ENCODE measurements at regions not wholly inside any gene's neighbourhood (a gene's known extent, or its start where the extent isn't known, plus 50 kb on each side); places are given as distances from the start of the nearest gene placed in this dataset.

DNA sequence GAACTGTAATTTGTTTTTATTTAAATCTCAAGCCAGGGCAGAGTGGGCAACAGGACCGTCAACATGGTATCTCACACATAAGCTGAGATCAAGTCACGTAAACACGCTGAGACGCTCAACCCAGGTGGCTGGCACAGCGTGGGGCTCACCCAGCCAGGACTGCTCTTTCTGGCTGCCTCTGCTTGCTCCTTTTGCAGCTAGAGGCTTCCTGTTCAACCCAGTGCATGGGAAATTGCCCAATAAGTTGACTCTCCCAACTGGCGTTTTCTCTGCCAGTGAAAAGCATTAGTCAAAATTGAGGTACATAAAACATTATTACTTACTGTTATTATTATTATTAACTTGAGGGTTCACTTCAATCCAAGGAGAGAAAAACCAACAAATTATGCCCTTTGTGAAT lies 398.1 kb downstream of the NR2F2 start:
- FAIRE-seq: no peak

DNA sequence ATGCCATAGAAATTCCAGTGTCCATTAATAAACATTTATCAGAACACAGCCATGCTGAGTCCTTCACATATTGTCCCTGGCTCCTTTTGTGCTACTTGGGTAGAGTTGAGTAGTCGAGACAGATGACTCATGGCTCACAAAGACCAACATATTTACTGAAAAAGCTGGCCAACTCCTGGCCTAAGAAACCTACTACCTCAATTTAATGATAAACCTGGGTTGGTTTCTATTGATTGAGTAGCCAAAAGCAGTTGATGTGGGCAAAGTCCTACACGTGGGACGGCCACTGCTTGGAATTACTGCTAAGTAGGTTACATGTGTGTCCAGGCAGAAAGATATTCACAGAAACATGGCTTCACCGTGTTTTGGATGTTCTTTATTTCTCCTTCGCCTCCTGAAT lies 402.2 kb downstream of the NR2F2 start:
- Histone ChIP-seq H3K27ac (ENCODE audit: control insufficient read depth, insufficient read depth, low read length) (no peak overlapping the region), H3K9me3 (ENCODE audit: control insufficient read depth, low read depth, low read length) (no peaks in the 10 kb centered on the region), H3K9me1 (ENCODE audit: control insufficient read depth, extremely low read depth, insufficient read depth, low read length) (no peaks in the 10 kb centered on the region), H2AFZ (ENCODE audit: control insufficient read depth, low read length) (no peak overlapping the region), H3K9ac (ENCODE audit: control insufficient read depth, extremely low read depth, insufficient read depth, low read length) (no peak overlapping the region), H3K36me3 (ENCODE audit: control insufficient read depth in 2 of 2, extremely low read depth in 1 of 2, insufficient read depth in 2 of 2, low read length in 2 of 2) (no peaks in the 10 kb centered on the region), H3K4me3 (ENCODE audit: control insufficient read depth in 2 of 3, extremely low read depth in 1 of 3, insufficient read depth in 2 of 3, low read depth in 1 of 3, low read length in 3 of 3) (no peak overlapping the region), H3K4me1 (ENCODE audit: control insufficient read depth, extremely low read depth, insufficient read depth, low read length) (no peaks in the 10 kb centered on the region), H4K20me1 (ENCODE audit: control insufficient read depth, extremely low read depth, insufficient read depth, low read length) (no peaks in the 10 kb centered on the region), H3K27me3 (ENCODE audit: control insufficient read depth, extremely low read depth, insufficient read depth, low read length) (no peaks in the 10 kb centered on the region), H3K4me2 (ENCODE audit: control insufficient read depth, extremely low read depth, insufficient read depth, low read depth, low read length) (no peak overlapping the region), H3K79me2 (ENCODE audit: control insufficient read depth, insufficient read depth, low read length) (no peaks in the 10 kb centered on the region)
- no peak for DNase-seq (ENCODE audit: low read depth, low spot score)
- FAIRE-seq: no peak
- dilution Hi-C loops (cut with MboI; ENCODE audit: extremely low pct_ligation_motif_present, low sequenced_read_pairs): no loop called here
- no peak for TF ChIP-seq EZH2 (IDR thresholded peaks at IDR 0.05; ENCODE audit: low read length)
- TF ChIP-seq, protein P1, sequence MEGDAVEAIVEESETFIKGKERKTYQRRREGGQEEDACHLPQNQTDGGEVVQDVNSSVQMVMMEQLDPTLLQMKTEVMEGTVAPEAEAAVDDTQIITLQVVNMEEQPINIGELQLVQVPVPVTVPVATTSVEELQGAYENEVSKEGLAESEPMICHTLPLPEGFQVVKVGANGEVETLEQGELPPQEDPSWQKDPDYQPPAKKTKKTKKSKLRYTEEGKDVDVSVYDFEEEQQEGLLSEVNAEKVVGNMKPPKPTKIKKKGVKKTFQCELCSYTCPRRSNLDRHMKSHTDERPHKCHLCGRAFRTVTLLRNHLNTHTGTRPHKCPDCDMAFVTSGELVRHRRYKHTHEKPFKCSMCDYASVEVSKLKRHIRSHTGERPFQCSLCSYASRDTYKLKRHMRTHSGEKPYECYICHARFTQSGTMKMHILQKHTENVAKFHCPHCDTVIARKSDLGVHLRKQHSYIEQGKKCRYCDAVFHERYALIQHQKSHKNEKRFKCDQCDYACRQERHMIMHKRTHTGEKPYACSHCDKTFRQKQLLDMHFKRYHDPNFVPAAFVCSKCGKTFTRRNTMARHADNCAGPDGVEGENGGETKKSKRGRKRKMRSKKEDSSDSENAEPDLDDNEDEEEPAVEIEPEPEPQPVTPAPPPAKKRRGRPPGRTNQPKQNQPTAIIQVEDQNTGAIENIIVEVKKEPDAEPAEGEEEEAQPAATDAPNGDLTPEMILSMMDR (optimal IDR thresholded peaks at IDR 0.05 in 1 of 3, IDR thresholded peaks at IDR 0.05 in 1 of 3, conservative IDR thresholded peaks at IDR 0.05 in 1 of 3; ENCODE audit: extremely low read depth in 1 of 3, insufficient read depth in 2 of 3, low read length in 3 of 3): no peak

More for the DNA sequence above, 398.1 kb downstream of the NR2F2 start:
- no peak overlapping the region for H3K4me3 ChIP-seq (ENCODE audit: control insufficient read depth in 2 of 3, extremely low read depth in 1 of 3, insufficient read depth in 2 of 3, low read depth in 1 of 3, low read length in 3 of 3)
- no peak for DNase-seq (ENCODE audit: low read depth, low spot score)
- no peaks in the 10 kb centered on the region for H3K27me3 ChIP-seq (ENCODE audit: control insufficient read depth, extremely low read depth, insufficient read depth, low read length)
- dilution Hi-C loops (cut with MboI; ENCODE audit: extremely low pct_ligation_motif_present, low sequenced_read_pairs): no loop called here
- no peak overlapping the region for H3K9ac ChIP-seq (ENCODE audit: control insufficient read depth, extremely low read depth, insufficient read depth, low read length)
- H2AFZ ChIP-seq (ENCODE audit: control insufficient read depth, low read length): no peak overlapping the region
- H3K4me2 ChIP-seq (ENCODE audit: control insufficient read depth, extremely low read depth, insufficient read depth, low read depth, low read length): no peak overlapping the region
- no peaks in the 10 kb centered on the region for H3K36me3 ChIP-seq (ENCODE audit: control insufficient read depth in 2 of 2, extremely low read depth in 1 of 2, insufficient read depth in 2 of 2, low read length in 2 of 2)
- H3K4me1 ChIP-seq (ENCODE audit: control insufficient read depth, extremely low read depth, insufficient read depth, low read length): no peaks in the 10 kb centered on the region
- no peak overlapping the region for H3K27ac ChIP-seq (ENCODE audit: control insufficient read depth, insufficient read depth, low read length)
- TF ChIP-seq, protein P1 (optimal IDR thresholded peaks at IDR 0.05 in 1 of 3, IDR thresholded peaks at IDR 0.05 in 1 of 3, conservative IDR thresholded peaks at IDR 0.05 in 1 of 3; ENCODE audit: extremely low read depth in 1 of 3, insufficient read depth in 2 of 3, low read length in 3 of 3): no peak
- TF ChIP-seq EZH2 (IDR thresholded peaks at IDR 0.05; ENCODE audit: low read length): no peak
- no peaks in the 10 kb centered on the region for H3K9me3 ChIP-seq (ENCODE audit: control insufficient read depth, low read depth, low read length)
- H4K20me1 ChIP-seq (ENCODE audit: control insufficient read depth, extremely low read depth, insufficient read depth, low read length): no peaks in the 10 kb centered on the region
- H3K9me1 ChIP-seq (ENCODE audit: control insufficient read depth, extremely low read depth, insufficient read depth, low read length): no peaks in the 10 kb centered on the region
- no peaks in the 10 kb centered on the region for H3K79me2 ChIP-seq (ENCODE audit: control insufficient read depth, insufficient read depth, low read length)
